ENCODE measurements at regions not wholly inside any gene's neighbourhood (a gene's known extent, or its start where the extent isn't known, plus 50 kb on each side); places are given as distances from the start of the nearest gene placed in this dataset.

GRCh38 chr14:29175706-29176105, 409.1 kb downstream of the FOXG1 start:
- no peak for TF ChIP-seq ZNF660 (tag by site-specific recombination; IDR thresholded peaks at IDR 0.05)
- no peak for TF ChIP-seq CTCF (tag by site-specific recombination; IDR thresholded peaks at IDR 0.05)
- TF ChIP-seq MZF1 (tag by site-specific recombination; IDR thresholded peaks at IDR 0.05; ENCODE audit: borderline replicate concordance), result no peak
- no peak for TF ChIP-seq ZNF830 (tag by site-specific recombination; IDR thresholded peaks at IDR 0.05; ENCODE audit: low read depth)
- no peak for TF ChIP-seq KLF9 (tag by site-specific recombination; IDR thresholded peaks at IDR 0.05; ENCODE audit: low read depth)
- TF ChIP-seq, protein P1, sequence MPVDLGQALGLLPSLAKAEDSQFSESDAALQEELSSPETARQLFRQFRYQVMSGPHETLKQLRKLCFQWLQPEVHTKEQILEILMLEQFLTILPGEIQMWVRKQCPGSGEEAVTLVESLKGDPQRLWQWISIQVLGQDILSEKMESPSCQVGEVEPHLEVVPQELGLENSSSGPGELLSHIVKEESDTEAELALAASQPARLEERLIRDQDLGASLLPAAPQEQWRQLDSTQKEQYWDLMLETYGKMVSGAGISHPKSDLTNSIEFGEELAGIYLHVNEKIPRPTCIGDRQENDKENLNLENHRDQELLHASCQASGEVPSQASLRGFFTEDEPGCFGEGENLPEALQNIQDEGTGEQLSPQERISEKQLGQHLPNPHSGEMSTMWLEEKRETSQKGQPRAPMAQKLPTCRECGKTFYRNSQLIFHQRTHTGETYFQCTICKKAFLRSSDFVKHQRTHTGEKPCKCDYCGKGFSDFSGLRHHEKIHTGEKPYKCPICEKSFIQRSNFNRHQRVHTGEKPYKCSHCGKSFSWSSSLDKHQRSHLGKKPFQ (tag by site-specific recombination; IDR thresholded peaks at IDR 0.05), result no peak
- TF ChIP-seq ZNF157 (tag by site-specific recombination; IDR thresholded peaks at IDR 0.05), result no peak
- no peak for TF ChIP-seq ZSCAN30 (tag by site-specific recombination; IDR thresholded peaks at IDR 0.05)
- TF ChIP-seq ZNF473 (tag by site-specific recombination; IDR thresholded peaks at IDR 0.05), result no peak
- no peak for TF ChIP-seq ZNF362 (tag by site-specific recombination; IDR thresholded peaks at IDR 0.05)
- no peak for TF ChIP-seq ZNF600 (tag by site-specific recombination; IDR thresholded peaks at IDR 0.05)
- no peak for TF ChIP-seq ZNF211 (tag by site-specific recombination; IDR thresholded peaks at IDR 0.05; ENCODE audit: low read depth)
- TF ChIP-seq ZBTB11 (tag by site-specific recombination; conservative IDR thresholded peaks at IDR 0.05; ENCODE audit: low read depth), result no peak
- TF ChIP-seq ZNF585B (tag by site-specific recombination; IDR thresholded peaks at IDR 0.05), result no peak
- no peak for TF ChIP-seq ZBTB7A (tag by site-specific recombination; IDR thresholded peaks at IDR 0.05; ENCODE audit: low read depth)
- TF ChIP-seq, protein P2, sequence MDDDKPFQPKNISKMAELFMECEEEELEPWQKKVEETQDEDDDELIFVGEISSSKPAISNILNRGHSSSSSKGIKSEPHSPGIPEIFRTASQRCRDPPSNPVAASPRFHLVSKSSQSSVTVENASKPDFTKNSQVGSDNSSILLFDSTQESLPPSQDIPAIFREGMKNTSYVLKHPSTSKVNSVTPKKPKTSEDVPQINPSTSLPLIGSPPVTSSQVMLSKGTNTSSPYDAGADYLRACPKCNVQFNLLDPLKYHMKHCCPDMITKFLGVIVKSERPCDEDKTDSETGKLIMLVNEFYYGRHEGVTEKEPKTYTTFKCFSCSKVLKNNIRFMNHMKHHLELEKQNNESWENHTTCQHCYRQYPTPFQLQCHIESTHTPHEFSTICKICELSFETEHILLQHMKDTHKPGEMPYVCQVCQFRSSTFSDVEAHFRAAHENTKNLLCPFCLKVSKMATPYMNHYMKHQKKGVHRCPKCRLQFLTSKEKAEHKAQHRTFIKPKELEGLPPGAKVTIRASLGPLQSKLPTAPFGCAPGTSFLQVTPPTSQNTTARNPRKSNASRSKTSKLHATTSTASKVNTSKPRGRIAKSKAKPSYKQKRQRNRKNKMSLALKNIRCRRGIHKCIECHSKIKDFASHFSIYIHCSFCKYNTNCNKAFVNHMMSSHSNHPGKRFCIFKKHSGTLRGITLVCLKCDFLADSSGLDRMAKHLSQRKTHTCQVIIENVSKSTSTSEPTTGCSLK (tag by site-specific recombination; IDR thresholded peaks at IDR 0.05), result no peak
- ChIA-PET CTCF (no interaction called here), POLR2A (no interaction called here)
- Histone ChIP-seq H3K4me1 (ENCODE audit: control insufficient read depth, insufficient read depth, low read length) (no peaks in the 10 kb centered on the region), H3K27ac (ENCODE audit: extremely low read depth, low read depth, low read length) (no peak overlapping the region), H3K9me3 (ENCODE audit: control insufficient read depth, insufficient read depth, low read depth, low read length) (no peaks in the 10 kb centered on the region), H3K36me3 (ENCODE audit: control insufficient read depth in 2 of 2, insufficient read depth in 1 of 2, low read length in 2 of 2) (no peaks in the 10 kb centered on the region), H3K4me3 (ENCODE audit: low read depth, low read length) (no peak overlapping the region)
